ENCODE measurements at regions not wholly inside any gene's neighbourhood (a gene's known extent, or its start where the extent isn't known, plus 50 kb on each side); places are given as distances from the start of the nearest gene placed in this dataset.

GRCh38 chr5:108625654-108626053, 122.0 kb upstream of the FER start:
- TF ChIP-seq CTCF (IDR thresholded peaks at IDR 0.05) (no peak), POLR2A (IDR thresholded peaks at IDR 0.05) (no peak), POLR2AphosphoS5 (IDR thresholded peaks at IDR 0.05) (no peak)

Measured in prostate gland (tissue), 2 donors.